DLD1 (cell line): ENCODE measurements at regions not wholly inside any gene's neighbourhood (a gene's known extent, or its start where the extent isn't known, plus 50 kb on each side); places are given as distances from the start of the nearest gene placed in this dataset.

Source experiments
- in situ Hi-C: cut with HindIII; loops from 2 replicates; pipeline ENCODE4 v1.10.0; 2017; ENCODE audit warnings: low sequenced_read_pairs

- in situ Hi-C loops, result no loop called here
These were observed 174.1 kb downstream of the TFCP2L1 start for GRCh38 chr2:121110924-121111323.

- in situ Hi-C loops, result no loop called here
These were observed 166.1 kb downstream of the TFCP2L1 start for GRCh38 chr2:121118951-121119350.

GRCh38 chr2:121120411-121120810 lies 164.6 kb downstream of the TFCP2L1 start:
- in situ Hi-C loops, result no loop called here

- in situ Hi-C loops, result no loop called here
These were observed 164.0 kb downstream of the TFCP2L1 start for GRCh38 chr2:121120991-121121390.

GRCh38 chr2:121121661-121122060 lies 163.3 kb downstream of the TFCP2L1 start:
- in situ Hi-C loops, result no loop called here

- in situ Hi-C loops, result no loop called here
These were observed 161.7 kb downstream of the TFCP2L1 start for GRCh38 chr2:121123268-121123667.

- in situ Hi-C loops, result no loop called here
These were observed 160.7 kb downstream of the TFCP2L1 start for GRCh38 chr2:121124330-121124729.

- in situ Hi-C loops, result no loop called here
These were observed 159.7 kb downstream of the TFCP2L1 start for GRCh38 chr2:121125350-121125749.

- in situ Hi-C loops, result no loop called here
These were observed 156.0 kb downstream of the TFCP2L1 start for GRCh38 chr2:121128741-121129659.

GRCh38 chr2:121129692-121130091 lies 155.3 kb downstream of the TFCP2L1 start:
- in situ Hi-C loops, result no loop called here

GRCh38 chr2:121130301-121130850 lies 154.6 kb downstream of the TFCP2L1 start:
- in situ Hi-C loops, result no loop called here

GRCh38 chr2:121131375-121131774 lies 153.6 kb downstream of the TFCP2L1 start:
- in situ Hi-C loops, result no loop called here

- in situ Hi-C loops, result no loop called here
These were observed 152.8 kb downstream of the TFCP2L1 start for GRCh38 chr2:121132054-121132761.

GRCh38 chr2:121132762-121133107 lies 152.3 kb downstream of the TFCP2L1 start:
- in situ Hi-C loops, result no loop called here

- in situ Hi-C loops, result no loop called here
These were observed 151.3 kb downstream of the TFCP2L1 start for GRCh38 chr2:121133551-121134319.

- in situ Hi-C loops, result no loop called here
These were observed 150.3 kb downstream of the TFCP2L1 start for GRCh38 chr2:121134728-121135127.

- in situ Hi-C loops, result no loop called here
These were observed 149.7 kb downstream of the TFCP2L1 start for GRCh38 chr2:121135168-121135853.

GRCh38 chr2:121136323-121136722 lies 148.7 kb downstream of the TFCP2L1 start:
- in situ Hi-C loops, result no loop called here

GRCh38 chr2:121137571-121137970 lies 147.4 kb downstream of the TFCP2L1 start:
- in situ Hi-C loops, result no loop called here

GRCh38 chr2:121140734-121141133 lies 144.3 kb downstream of the TFCP2L1 start:
- in situ Hi-C loops, result no loop called here
